HG02973 (cell line): ENCODE measurements at regions not wholly inside any gene's neighbourhood (a gene's known extent, or its start where the extent isn't known, plus 50 kb on each side); places are given as distances from the start of the nearest gene placed in this dataset.

Experiments used
- ATAC-seq: cut with Tn5 transposase; IDR thresholded peaks from one replicate; pipeline ENCODE4 v1.9.1; 2021; ENCODE audit warnings: moderate library complexity; ENCODE audit not compliant: unreplicated experiment

DNA sequence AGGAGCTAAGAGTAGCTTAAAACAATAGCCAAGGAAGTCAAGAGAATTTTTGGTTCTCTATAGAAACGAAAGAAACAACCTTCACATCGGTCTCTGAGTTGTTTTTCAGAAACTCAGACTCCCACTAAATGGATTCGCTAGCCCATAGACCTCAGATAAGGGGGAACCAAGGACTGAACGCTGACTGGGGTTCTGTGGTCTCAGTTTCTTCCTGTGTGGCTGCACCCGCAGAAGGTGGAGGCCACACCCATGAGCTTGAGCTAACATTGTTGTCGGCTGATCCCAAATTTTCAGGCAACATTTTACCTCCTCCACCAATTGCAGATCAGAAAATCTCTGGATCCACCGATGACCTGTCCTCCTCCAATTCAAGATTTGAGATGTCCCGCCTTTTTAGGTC is 456.1 kb downstream of the AJAP1 start:
- no peak for ATAC-seq

DNA sequence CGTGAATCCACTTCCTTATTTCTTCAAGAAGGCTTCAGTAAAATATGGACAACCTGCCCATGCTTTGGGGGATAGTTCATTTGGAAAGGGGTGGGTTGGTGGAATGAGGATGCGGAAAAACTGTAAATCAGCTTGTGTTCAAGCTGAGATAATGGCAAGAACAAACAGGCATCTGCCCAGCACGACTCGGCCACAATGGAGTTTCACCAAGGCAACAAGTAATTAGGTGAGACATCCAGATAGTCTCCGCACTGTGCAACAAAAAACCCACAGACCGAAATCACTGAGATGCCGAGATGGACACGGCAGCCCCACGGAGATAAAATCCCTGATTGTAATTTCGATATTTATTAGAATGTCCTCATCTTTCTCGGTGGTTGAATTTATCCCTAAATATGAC is 455.2 kb downstream of the AJAP1 start:
- no peak for ATAC-seq

DNA sequence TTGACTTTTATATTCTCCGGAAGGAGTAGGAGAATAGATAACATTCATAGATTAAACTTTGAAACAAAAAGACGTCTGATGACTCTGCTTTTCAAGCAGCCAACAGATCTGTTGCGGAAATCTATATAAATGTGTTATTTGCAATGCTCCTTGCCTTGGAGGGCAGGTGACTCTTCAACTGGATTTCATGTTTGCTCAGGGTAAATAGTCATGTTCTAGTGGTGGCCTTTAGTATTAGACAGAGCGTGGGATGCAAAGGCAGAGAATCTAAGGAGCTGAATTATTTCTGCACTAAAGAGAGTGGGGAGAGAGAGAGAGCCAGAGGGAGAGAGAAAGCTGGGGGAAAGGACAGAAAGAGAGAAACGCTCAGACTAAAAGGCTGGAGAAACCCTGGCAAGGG is 454.3 kb downstream of the AJAP1 start:
- ATAC-seq: no peak

DNA sequence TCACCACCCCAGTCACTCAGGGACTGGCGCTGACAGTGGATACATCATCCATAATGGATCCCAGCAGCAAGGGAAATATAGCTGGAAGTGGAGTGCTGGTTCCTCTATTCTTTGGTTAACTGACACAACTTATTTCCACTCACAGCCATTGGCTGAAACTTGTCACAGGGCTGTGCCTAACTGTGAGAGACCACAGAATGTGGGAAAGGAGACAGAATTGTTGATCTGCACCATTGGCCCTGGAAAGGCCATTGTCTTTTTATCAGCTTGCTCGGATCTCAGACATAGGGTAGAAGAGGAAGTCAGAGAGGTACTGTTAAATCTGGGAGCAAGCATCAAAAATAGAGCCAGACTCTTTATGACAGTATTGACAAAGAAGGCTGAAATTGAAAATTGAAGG is 451.3 kb downstream of the AJAP1 start:
- no peak for ATAC-seq

DNA sequence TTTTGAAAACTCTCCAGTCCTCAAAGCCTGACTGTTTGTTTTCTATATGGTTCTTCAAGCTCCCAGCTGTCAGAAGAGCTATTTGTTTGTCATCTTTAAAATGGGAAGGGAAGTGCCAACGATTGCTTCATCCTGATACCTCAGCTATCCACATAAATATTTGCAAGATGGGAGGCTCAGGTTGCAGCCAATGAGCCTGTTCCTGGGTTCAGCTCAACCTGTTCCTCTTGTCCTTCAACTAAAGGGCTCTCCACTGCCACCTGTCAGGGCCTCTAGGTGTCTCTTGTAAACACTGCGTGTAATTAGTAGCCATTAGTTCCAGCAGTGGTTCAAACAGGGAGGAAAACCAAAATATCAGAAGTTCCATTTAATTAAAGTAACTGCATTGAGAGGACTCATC is 445.1 kb downstream of the AJAP1 start:
- no peak for ATAC-seq

DNA sequence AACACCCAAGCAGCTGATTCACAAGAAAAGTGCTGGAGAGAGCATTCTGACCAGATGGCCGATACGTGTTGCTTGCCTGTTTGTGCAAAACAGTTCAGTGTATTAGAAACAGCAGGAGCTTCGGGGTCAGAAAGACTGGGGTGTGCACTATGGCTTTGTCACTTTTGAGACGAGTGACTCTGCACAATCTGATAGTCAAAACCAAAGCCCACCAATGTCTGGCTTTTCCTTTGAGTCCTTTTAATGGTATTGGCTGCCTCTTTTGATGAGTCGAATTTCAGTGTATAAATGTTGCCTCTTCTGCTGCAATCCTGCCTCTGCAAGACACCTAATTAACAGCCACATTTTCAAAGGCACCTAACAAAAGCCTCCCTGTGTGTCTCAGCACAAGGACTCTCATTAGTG is 444.6 kb downstream of the AJAP1 start:
- ATAC-seq: no peak

DNA sequence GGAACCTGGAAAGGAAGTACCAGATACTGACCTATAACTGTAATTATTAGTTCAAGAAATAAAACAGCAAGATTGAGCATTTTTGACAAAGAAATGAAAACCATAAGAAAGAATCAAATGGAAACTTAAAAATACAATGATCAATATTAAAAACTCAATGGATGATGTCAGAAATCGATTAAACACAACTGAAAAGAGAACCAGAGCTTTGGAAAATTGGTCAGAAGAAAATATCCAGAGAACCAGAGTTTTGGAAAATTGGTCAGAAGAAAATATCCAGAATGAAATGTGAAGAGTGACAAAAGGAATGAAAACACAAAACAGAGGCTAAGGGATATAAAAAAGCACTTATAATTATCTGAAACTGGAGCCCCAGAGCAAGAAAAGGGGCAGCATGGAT is 438.6 kb downstream of the AJAP1 start:
- no peak for ATAC-seq

DNA sequence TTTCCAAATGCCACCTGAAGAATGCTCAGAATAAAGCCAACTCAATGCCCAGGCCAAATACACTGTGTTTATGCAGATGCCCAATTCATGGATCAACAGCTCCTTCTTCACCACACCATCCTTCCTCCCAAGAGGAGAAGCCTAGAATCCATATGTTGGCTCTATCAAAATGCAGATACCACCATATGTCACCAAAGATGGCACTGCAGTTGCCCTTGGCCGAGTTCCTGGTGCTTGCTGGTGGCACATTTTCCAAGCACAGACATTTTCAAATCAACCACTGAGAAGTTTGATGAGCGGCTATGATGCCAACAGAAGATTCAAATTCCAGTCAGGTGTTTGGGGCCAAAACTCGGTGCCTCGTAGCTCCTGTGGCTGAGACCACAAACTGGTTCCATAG is 430.3 kb downstream of the AJAP1 start:
- no peak for ATAC-seq

DNA sequence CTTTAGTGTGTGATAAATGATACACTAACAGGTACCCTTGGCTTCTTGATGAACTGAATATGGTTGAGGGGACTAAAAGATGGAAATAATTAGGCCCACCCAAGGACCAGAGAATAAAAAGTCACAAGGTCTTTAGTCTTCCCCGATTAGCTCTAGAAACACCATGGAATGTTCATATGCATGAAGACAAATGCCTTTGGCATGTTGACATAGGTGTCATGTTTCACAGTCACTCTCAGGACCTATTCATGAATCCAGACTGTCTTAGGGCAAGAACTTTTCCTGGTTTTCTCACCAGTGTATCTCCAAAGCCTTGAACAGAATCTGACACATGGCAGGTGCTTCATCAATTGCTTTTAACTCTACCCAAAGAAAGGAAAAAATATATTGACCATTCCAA is 412.8 kb downstream of the AJAP1 start:
- no peak for ATAC-seq

DNA sequence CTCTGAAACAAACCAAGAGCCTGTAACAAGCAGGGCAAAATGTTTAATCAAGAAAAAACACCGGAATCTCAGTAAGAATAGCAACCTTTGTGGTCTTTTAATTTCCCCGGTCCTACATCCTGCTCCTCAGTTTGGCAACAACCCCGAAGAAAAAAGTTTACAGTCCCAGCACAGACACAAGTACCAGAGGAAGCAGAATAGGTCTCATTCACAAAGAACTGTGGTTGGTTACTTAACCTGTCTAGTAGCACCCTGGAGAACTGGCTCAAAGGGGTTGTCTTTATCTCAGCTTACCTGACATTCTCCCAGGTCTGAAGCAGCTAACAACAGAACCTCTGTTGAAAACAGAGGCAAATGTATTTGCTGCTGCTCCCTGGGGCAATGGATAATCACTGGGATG is 399.3 kb downstream of the AJAP1 start:
- ATAC-seq: no peak

DNA sequence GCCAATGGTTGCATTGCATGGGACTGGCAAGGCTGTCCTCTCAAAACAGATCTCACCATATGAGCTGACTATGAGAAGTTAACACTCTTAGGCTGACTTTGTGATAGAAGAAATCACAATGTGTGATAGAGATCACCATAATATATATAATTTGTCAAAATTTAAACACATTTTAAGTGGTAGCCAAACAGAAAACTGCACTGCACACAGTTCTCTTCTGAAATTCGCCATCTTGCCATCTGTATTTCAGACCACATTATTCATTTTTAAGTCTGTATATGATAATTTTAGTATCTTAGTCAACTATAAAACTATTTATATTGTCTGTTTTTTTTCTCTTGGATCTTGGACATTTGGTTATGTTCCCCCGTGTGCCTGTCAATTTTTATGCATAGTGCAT is 374.7 kb downstream of the AJAP1 start:
- ATAC-seq: no peak

DNA sequence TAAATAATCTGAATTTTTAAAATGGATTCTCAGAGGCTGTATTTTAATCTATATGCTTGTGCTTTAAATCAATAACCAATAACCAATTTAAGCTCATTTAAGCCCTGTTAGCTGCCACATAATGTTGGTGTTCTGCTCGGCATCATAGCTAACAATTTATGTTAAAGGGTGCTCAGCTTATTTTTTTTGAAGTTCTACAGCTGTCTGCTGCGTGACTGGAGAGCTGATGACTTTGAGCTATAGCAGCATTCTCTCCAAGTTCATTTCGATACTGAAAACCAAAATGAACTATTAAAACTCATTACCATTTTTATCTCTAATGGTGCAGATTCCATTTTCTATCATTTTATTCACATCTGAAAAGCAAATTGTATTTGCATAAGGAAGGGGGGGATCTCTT is 357.8 kb downstream of the AJAP1 start:
- ATAC-seq: no peak

DNA sequence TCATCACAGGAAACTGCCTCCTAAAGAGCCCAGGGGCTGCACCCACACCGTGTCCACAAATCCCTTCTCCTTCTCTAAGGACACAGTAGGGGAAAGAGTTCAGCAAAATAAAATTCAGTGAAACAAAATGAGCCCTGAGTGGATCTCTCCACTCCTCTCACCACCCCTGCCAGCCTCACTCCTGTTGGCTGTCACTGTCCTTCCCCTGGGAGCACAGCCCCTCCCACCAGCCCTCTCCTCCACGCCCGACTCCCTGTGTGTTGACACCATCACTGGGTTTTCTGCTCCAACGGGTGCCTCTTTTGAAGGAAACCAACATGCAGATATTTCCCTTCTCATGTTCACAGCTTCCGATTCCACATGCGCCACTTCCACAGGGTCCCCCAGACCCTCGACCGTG is 356.2 kb downstream of the AJAP1 start:
- ATAC-seq: no peak

DNA sequence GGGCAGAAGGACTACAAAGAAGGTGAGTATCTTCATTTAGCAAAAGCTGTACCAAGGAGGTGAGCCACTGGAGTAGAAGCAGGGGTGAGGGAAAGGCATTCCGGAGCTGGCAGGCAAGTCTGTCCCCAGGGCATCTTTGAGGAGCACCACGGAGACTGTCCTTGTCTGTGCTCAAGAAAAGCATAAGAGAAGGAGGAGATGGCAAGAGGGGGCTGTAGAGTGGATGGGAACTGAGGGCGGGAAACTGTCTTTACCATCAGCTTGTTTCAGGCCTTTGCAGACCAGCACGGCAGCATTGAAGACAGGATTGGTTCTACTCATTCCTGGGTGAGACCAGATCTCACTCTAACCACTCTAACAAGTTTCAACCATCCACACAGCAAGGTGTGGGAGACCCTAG is 355.8 kb downstream of the AJAP1 start:
- ATAC-seq: no peak

DNA sequence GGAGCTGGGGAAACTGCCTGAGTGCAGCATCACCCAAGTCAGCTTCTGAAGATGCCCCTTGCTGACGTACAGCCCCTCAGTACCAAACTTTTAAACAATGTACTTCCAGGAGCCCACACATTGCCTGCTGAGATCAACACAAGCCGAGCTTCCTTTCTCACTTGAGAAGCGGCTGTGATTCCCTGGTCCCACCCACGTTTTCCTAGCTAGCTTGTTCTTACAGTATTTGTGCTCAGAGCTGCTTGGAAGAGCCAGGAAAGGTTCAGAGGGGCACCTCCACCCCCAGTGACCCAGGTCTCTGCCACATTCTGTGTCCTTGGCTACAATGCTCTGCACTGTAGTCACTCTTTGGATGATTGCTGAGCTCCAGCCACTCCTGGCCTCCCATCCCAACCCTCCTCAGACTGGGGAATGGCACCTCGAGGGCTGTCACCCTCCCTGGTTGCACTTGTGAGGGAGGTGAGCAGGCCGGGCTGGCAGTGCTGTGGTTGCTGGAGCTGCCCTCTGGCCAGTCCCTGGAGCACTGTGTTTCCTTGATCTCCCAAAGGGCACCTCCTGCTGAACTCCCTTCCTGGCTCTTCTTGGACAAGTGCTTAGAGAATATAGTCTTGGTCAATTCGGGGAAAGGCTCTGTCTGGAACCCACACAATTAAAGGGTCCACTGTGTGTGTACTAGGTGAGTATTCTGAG is 355.1 kb downstream of the AJAP1 start:
- no peak for ATAC-seq

DNA sequence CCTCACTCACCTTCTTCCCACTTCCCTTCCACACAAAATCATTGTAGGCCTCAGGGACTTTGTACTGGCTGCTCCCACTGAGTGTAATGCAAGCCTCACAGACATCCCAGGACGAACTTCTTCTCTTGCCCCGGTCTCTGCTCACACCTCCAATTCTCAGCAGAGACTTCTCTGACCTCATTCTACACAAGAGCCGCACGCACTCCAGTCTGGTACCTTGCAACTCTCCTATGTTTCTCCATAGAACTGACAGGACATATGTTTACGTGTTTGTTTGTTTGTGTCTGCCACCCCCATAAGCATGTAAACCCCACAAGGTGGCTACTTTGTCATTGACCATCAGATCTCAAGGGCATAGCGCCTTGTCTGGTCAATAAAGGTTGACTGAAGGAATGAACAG is 350.8 kb downstream of the AJAP1 start:
- no peak for ATAC-seq

DNA sequence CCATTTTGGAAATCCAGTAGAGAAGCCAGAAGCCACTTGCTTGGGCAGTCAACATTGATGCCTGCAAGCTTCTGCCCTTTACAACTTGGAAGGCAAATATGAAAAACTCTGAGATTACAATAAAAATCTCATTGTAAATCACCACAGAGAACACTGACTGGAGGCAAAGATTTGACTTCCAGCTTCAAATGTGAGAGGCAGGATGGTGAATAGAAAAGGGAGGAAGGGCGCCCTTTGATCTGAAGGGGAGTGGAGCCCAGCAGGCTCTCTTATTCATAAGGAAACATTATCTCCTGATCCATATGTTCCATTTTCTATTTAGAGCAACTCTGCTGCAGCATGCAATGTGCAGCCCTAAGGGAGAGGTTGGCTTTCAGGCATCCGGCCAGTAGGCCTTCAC is 348.3 kb downstream of the AJAP1 start:
- ATAC-seq: no peak

DNA sequence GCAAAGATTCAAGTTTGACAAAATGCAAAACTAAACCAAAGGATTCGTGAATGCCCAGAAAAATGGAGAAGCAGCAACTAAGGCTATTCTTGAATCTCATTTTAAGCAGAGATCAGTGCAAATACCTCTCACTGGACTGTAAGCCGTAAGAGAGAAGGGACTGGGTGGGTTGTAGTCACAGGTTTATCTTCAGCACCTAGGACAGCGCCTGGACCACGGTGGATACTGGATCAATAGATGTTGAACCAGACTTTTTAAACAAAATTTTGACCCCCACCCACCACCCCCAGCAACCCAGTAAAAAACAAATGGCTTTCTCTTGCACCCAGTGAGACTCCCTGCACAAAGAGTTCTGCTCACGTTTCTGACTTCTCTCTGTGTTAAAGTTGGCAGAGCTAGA is 347.1 kb downstream of the AJAP1 start:
- no peak for ATAC-seq

DNA sequence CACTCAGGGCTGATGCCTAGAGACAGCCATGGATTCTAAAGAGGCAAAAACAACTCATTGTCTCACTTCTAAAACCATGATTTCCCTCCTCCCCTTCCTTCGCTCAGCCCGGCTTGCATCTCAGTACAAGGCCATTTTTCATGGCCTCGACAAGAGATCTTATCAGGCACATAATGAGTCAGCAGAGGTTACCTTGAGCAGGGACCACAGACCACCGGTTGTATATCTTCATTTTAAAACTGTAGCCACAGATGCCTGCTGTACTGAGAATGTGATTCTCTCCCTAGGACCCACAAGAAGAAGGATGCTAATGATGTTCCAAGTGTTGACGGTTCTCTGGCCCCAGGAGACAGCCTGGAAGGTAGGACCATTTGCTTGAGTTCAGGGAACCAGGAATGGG is 331.9 kb downstream of the AJAP1 start:
- no peak for ATAC-seq

DNA sequence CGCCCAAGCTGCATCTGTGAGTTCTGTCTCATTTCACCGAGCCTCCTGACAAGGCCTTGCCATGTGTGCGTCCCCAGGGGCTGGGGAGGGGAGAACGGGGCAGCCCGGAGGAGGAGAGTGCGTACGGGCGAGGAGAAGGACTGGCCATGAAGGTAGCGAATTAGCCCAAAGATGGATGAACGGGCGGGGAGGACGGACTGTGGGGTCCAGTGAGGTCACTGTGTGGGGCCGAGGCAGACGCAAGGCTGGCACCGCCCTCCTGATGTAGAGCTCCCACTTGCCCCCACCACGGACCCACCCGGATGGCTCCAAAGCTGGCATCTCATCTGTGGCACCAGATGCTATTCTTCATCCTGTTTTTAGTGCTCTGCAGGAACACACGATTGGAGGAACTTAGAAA is 330.4 kb downstream of the AJAP1 start:
- no peak for ATAC-seq

DNA sequence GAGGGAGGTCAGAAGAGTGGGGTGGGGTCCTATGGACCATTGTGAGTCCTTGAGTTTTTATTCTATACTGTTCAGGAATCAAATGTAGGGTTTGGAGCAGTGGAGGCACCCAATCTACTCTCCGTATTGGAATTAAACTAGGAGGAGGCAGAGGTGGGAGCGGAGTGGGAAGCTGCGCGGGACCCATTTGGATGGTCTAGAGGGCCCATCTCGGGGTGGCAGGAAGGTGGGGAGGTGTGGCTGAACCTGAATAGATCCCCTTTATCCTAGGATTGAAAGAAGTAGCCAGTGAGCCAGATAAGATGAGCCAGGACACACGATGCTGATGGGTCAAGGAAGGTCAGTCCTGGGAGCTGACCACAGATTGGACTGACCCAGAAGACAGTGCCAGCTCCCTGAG is 325.8 kb downstream of the AJAP1 start:
- no peak for ATAC-seq

DNA sequence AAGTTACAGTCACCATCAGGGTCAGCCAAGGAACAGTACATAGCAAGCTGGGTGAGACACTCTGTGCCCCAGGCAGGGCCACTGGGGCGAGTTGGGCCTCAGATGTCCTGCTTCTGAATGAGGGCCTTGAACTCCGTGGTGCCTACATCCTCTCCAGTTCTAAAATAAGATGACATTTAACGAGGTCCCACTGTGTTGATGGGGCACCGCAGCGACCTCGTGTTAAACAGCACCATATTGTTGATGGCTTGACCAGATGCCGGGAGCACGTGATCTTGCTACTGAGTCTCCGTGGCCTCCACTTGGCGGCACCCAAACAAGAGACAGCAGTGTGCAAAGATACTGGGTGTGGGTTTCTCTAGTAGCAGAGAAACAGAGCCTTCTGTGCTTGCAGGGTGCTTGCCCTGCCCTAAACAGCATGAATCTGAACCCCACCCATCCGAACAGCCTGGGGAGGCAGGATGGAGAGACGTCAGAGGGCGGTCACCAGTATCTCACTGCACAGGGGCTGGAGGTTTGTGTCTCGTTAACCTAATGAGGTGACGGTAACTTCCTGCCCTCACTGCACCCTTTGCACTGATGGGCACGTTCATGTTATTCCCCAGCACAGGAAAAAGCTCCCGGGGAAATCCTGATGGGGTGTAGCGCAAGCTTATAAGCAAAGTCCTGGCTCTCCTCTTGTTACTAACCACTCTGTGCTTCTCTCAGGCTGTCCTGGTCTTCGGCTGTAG is 324.4 kb downstream of the AJAP1 start:
- no peak for ATAC-seq

DNA sequence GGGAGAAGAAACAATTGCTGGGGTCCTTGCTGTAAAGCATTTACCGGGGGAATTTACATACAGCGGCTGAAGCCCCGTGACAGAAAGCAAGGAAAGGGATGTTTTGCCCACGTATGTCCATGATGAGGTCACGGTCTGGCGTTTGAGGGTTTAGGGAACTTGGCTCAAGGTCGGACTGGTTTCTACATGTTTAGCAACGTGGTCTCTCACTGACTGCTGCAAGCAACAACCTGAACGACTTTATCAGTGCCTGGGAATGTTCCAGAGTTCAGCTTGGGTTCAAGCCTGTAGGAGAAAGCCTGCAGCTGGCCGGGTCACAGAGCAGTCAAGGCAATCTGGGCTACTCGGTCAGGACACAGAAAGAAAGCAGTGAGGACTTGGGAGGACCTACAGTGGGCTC is 323.3 kb downstream of the AJAP1 start:
- no peak for ATAC-seq
